HG03457 (cell line): ENCODE measurements at regions not wholly inside any gene's neighbourhood (a gene's known extent, or its start where the extent isn't known, plus 50 kb on each side); places are given as distances from the start of the nearest gene placed in this dataset.
"Not testable (repeated sequence)": the region's sequence is repeated elsewhere in the genome, so short reads cannot be mapped to it uniquely, and the experiment has no call there.

Experiments used
- ATAC-seq: cut with Tn5 transposase; IDR thresholded peaks from one replicate; pipeline ENCODE4 v1.9.1; 2021; ENCODE audit warnings: moderate number of reproducible peaks; ENCODE audit not compliant: unreplicated experiment

- no peak for ATAC-seq
These were observed 52.8 kb upstream of the IL1RAPL2 start for GRCh38 chrX:104513162-104513561.

- no peak for ATAC-seq
These were observed 55.2 kb upstream of the IL1RAPL2 start for GRCh38 chrX:104510801-104511200.

- ATAC-seq = no peak
These were observed 63.5 kb upstream of the IL1RAPL2 start for GRCh38 chrX:104502460-104502859.

GRCh38 chrX:104488811-104489210 lies 77.2 kb upstream of the IL1RAPL2 start:
- ATAC-seq = no peak

- ATAC-seq = no peak
These were observed 79.3 kb upstream of the IL1RAPL2 start for GRCh38 chrX:104486691-104487090.

- ATAC-seq = no peak
These were observed 83.2 kb upstream of the IL1RAPL2 start for GRCh38 chrX:104482757-104483156.

- ATAC-seq = no peak
These were observed 96.2 kb upstream of the IL1RAPL2 start for GRCh38 chrX:104469771-104470170.

- no peak for ATAC-seq
These were observed 106.2 kb upstream of the IL1RAPL2 start for GRCh38 chrX:104459796-104460195.

- ATAC-seq = not testable (repeated sequence)
These were observed 108.9 kb upstream of the IL1RAPL2 start for GRCh38 chrX:104457130-104457529.

GRCh38 chrX:104450316-104450715 lies 115.7 kb upstream of the IL1RAPL2 start:
- ATAC-seq = no peak

GRCh38 chrX:104445591-104445990 lies 120.4 kb upstream of the IL1RAPL2 start:
- ATAC-seq = no peak

- ATAC-seq = no peak
These were observed 130.8 kb upstream of the IL1RAPL2 start for GRCh38 chrX:104435249-104435648.

- no peak for ATAC-seq
These were observed 133.7 kb upstream of the IL1RAPL2 start for GRCh38 chrX:104432321-104432720.

GRCh38 chrX:104430742-104431119 lies 135.3 kb upstream of the IL1RAPL2 start:
- ATAC-seq = no peak

- ATAC-seq = no peak
These were observed 135.8 kb upstream of the IL1RAPL2 start for GRCh38 chrX:104430072-104430741.

GRCh38 chrX:104428231-104428630 lies 137.8 kb upstream of the IL1RAPL2 start:
- ATAC-seq = no peak

GRCh38 chrX:104427693-104428092 lies 138.3 kb upstream of the IL1RAPL2 start:
- ATAC-seq = no peak

- no peak for ATAC-seq
These were observed 138.9 kb upstream of the IL1RAPL2 start for GRCh38 chrX:104427073-104427472.

- no peak for ATAC-seq
These were observed 145.1 kb upstream of the IL1RAPL2 start for GRCh38 chrX:104420907-104421306.

- no peak for ATAC-seq
These were observed 146.1 kb upstream of the IL1RAPL2 start for GRCh38 chrX:104419926-104420325.

GRCh38 chrX:104419211-104419610 lies 146.8 kb upstream of the IL1RAPL2 start:
- ATAC-seq = no peak

- ATAC-seq = no peak
These were observed 154.2 kb upstream of the IL1RAPL2 start for GRCh38 chrX:104411800-104412199.

GRCh38 chrX:104400387-104400786 lies 145.7 kb upstream of the ESX1 start:
- ATAC-seq = no peak
